HL-60 (cell line): ENCODE measurements at regions not wholly inside any gene's neighbourhood (a gene's known extent, or its start where the extent isn't known, plus 50 kb on each side); places are given as distances from the start of the nearest gene placed in this dataset.

Source experiments
- DNase-seq, 2 experiments: peaks; one replicate each; pipeline ENCODE4 v3.0.0-alpha.2; 2010 to 2020; ENCODE audit warnings: low read depth in 1 of 2, low spot score in 1 of 2
- H3K27ac ChIP-seq: fragments of 250-450 bp; sonication (Bioruptor Pico); replicated peaks from 2 replicates; pipeline ENCODE4 v1.5.1; 2020; ENCODE audit warnings: mild to moderate bottlenecking, moderate library complexity
- H3K27me3 ChIP-seq: fragments of 250-450 bp; sonication (Bioruptor Pico); 2 replicates; pipeline ENCODE4 v1.5.1; 2021; ENCODE audit warnings: mild to moderate bottlenecking, moderate library complexity; ENCODE audit not compliant: insufficient read depth, poor library complexity, severe bottlenecking
- H3K4me3 ChIP-seq: replicated peaks from 2 replicates; pipeline ENCODE4 v1.5.1; 2011; ENCODE audit warnings: mild to moderate bottlenecking, control low read depth, low read length; ENCODE audit not compliant: insufficient read depth
- CTCF ChIP-seq: IDR thresholded peaks from one replicate; pipeline ENCODE4 v1.5.1; 2011; ENCODE audit warnings: low read length, control low read depth, inconsistent platforms; ENCODE audit not compliant: insufficient read depth
- GABPA ChIP-seq: IDR thresholded peaks from 2 replicates; pipeline ENCODE4 v1.6.1; 2012; ENCODE audit warnings: low read depth
- POLR2AphosphoS5 ChIP-seq: IDR thresholded peaks from 2 replicates; pipeline ENCODE4 v1.6.1; 2012; ENCODE audit warnings: low read depth
- REST ChIP-seq: IDR thresholded peaks from 2 replicates; pipeline ENCODE4 v1.6.1; 2012; ENCODE audit warnings: low read depth; ENCODE audit not compliant: insufficient replicate concordance
- SPI1 ChIP-seq: IDR thresholded peaks from 2 replicates; pipeline ENCODE4 v1.6.1; 2012; ENCODE audit warnings: low read depth, mild to moderate bottlenecking, borderline replicate concordance

GRCh38 chr4:110961066-110961465 is 338.2 kb upstream of the PITX2 start:
- no peak for DNase-seq
- no peaks in the 10 kb centered on the region for H3K27me3 ChIP-seq
- no peak overlapping the region for H3K4me3 ChIP-seq
- no peak for TF ChIP-seq CTCF
- TF ChIP-seq REST: no peak
- TF ChIP-seq SPI1: no peak
- no peak for TF ChIP-seq POLR2AphosphoS5
- TF ChIP-seq GABPA: no peak
- no peak overlapping the region for H3K27ac ChIP-seq

- no peak for DNase-seq
- H3K27me3 ChIP-seq: no peaks in the 10 kb centered on the region
- H3K4me3 ChIP-seq: no peak overlapping the region
- H3K27ac ChIP-seq: no peak overlapping the region
- no peak for TF ChIP-seq CTCF
- no peak for TF ChIP-seq POLR2AphosphoS5
- TF ChIP-seq REST: no peak
- TF ChIP-seq GABPA: no peak
- TF ChIP-seq SPI1: no peak
Observed at GRCh38 chr4:110962616-110963015, 339.7 kb upstream of the PITX2 start.

- Histone ChIP-seq H3K27me3 (no peaks in the 10 kb centered on the region), H3K27ac (no peak overlapping the region), H3K4me3 (no peak overlapping the region)
- DNase-seq: no peak
- TF ChIP-seq CTCF (no peak), REST (no peak), SPI1 (no peak), GABPA (no peak), POLR2AphosphoS5 (no peak)
Observed at GRCh38 chr4:110963662-110964280, 340.9 kb upstream of the PITX2 start.
